Erythroblast (primary cell): ENCODE measurements at regions not wholly inside any gene's neighbourhood (a gene's known extent, or its start where the extent isn't known, plus 50 kb on each side); places are given as distances from the start of the nearest gene placed in this dataset.
"Not testable (repeated sequence)": the region's sequence is repeated elsewhere in the genome, so short reads cannot be mapped to it uniquely, and the experiment has no call there.

ENCODE experiments used
- DNase-seq, 2 experiments: peaks; one replicate each; lab custom pipeline; 2025; lab: John Stamatoyannopoulos, UW
- GATA1 ChIP-seq: IDR thresholded peaks from 2 replicates; pipeline ENCODE4 v1.6.1; 2011; ENCODE audit warnings: low read depth, mild to moderate bottlenecking, control low read depth, low read length, moderate library complexity
- POLR2A ChIP-seq: IDR thresholded peaks from 2 replicates; pipeline ENCODE4 v1.6.1; 2011; ENCODE audit warnings: mild to moderate bottlenecking, low read length

DNA sequence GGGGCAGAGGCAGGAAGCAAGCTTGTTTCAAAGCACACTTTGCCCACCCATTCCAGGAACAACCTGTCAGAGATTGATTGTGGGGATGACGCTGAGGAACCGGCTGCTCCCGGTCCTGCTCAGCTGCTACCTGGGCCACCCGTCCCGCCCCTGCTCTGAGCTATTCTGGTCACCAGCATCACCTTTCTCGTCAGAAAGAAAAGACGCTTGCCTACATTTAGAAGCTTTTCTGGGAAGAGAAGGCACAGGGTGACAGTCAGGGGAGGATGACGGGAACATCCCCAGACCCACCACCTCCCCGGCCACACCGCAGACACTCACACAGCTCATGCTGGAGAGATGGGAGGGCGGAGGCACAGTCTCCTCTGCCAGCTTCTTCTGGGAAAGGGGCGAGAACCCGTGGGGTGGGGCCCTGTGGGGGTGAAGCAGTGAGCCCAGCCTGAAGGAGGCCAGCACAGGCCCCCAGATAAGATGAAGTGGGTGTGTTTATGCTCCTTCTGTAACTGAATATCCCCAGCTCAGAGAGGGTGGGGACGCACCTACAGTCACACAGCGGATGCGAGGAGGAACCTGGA, 81.8 kb downstream of the CPZ start:
- no peak for DNase-seq
- TF ChIP-seq POLR2A (no peak), GATA1 (no peak)

GRCh38 chr4:8673106-8673505, 80.5 kb downstream of the CPZ start:
- not testable (repeated sequence) for DNase-seq

DNA sequence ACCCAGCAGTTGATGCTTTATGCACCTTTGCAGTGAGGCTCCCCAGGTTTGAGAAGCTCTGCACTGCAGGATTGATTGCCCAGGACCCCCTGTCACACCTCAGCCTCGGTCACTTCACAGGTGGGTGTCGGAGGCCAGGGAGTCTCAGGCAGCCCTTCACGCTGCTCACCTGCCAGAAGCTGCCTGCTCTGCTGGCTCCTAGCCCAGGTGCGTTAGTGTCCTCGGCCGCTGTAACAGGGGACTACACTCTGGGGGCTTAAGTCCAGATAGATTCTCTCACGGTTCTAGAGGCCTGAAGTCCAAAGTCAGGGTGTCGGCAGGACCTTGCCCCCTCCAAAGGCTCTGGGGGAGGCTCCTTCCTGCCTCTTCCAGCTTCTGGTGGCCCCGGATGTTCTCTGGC, 79.9 kb downstream of the CPZ start:
- DNase-seq = no peak
- no peak for TF ChIP-seq GATA1
- no peak for TF ChIP-seq POLR2A

- no peak for TF ChIP-seq GATA1
- TF ChIP-seq POLR2A = no peak
- no peak for DNase-seq
These were observed 79.2 kb downstream of the CPZ start for GRCh38 chr4:8671712-8672290.
